Superior temporal gyrus (tissue), 1 donor: ENCODE measurements at regions not wholly inside any gene's neighbourhood (a gene's known extent, or its start where the extent isn't known, plus 50 kb on each side); places are given as distances from the start of the nearest gene placed in this dataset.
"Not testable (repeated sequence)": the region's sequence is repeated elsewhere in the genome, so short reads cannot be mapped to it uniquely, and the experiment has no call there.

Source experiments
- DNase-seq: peaks from one replicate; pipeline ENCODE4 v3.0.0-alpha.2; 2016; ENCODE audit errors: extremely low spot score

DNA sequence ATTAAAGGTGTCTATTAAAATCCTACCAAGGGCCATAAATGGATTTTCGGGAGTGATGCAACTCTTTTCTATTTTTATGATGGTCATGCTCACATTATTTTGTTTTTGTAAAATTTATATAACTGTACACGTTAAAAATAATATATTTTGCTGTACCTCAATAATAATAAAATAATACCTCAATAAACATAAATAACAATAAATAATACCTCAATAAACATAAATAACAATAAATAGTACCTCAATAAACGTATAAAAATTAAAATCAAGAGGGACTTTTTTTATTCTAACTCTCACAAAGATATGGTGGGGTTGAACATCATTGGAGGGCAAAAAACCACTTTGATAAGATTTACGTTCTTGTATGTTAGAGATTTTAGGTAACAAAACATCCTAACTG is 1189.6 kb upstream of the CELF2 start:
- DNase-seq, result no peak

- DNase-seq, result no peak
Measured at GRCh38 chr10:9833942-9834341, 1183.7 kb upstream of the CELF2 start.

DNA sequence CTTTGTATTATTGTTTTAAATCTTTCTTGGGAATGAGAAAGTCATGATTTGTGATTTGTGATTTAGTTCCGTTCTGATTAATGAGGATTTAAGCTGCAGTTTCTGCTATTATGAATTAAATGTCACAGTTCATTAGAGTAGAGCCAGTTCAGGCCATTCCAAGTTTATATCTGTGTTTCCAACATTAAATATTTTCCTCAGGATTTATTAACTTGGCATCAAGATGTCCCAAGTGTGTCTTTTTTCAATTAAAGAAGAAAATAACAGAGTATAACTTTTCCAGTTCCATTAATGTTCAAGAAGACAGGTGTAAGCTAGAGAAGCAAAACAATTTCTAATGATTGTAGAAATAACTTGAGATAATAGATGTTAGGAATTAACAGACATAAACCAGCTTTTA is 1183.2 kb upstream of the CELF2 start:
- DNase-seq, result no peak

DNA sequence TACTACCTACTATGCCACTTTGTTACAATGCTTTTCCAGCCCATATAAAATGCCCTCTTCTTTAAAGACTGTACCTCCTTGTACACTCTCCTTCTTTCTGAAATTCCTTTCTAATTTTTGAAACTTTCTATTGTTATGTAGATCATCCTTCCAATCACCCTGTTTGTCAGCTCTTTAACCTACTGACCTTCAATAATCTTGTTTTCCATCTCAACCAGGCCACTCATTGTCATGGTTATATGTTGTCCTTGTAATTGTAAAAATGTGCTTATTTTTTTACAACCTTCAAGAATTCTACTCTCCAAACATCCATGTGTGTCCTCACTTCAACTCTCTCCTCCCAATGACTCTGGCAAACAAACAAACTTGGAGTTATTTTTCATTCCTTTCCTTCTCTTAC is 1172.6 kb upstream of the CELF2 start:
- DNase-seq, result no peak

DNA sequence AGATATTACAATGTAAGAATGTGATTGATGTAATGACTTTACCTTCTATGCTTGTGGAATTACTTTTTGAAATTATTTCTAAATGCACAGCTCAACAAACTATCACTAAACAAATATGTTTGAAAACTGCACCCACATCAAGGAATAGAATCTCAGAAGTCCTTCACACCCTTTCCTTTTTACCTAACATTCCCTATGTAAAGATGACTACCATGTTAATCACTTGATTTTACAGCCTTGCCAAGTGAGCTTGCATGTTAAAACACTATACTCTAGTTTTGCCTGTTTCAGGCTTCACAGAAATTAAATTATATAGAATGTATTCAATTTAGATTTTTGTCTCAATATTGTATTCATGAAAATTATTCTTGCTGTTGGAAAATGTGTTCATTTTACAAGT is 1169.4 kb upstream of the CELF2 start:
- DNase-seq, result no peak

DNA sequence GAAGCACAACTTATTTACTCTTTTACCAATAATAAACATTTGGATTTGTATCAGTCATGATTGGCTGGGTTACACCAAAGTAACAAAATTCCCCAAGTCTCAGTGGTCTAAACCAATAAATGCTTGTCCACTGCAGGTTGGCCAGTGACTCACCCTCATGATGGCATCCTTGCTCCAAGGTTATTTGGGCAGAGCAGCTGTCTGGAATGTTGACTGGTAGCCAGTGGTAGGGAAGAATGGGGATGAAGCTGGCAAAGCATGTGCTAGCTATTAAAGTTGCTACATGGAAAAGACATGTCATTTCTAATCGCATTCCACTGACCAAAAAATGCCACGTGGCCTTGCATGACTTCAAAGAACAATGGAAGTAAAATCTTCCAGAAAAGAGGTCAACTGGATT is 1168.7 kb upstream of the CELF2 start:
- DNase-seq, result no peak

DNA sequence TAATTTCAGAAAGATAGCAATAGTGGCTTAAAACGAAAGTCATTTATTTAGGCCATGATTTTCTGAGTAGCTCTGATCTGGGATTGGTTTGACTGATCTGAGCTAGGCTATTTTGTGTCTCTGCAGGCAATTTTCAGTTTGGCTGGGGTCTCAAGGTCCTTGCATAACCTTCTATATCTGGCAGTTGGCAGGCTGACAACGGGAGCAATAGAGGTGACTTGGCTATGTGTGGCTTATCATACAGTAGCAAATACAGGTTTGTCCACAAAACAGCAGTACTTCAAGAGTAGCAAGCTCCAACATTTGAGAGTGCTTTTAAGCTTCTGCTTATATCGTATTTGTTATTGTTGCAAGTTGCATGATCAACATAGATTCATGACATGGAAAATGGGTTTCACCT is 1167.3 kb upstream of the CELF2 start:
- DNase-seq, result no peak

- no peak for DNase-seq
Measured at GRCh38 chr10:9851808-9852207, 1165.9 kb upstream of the CELF2 start.

DNA sequence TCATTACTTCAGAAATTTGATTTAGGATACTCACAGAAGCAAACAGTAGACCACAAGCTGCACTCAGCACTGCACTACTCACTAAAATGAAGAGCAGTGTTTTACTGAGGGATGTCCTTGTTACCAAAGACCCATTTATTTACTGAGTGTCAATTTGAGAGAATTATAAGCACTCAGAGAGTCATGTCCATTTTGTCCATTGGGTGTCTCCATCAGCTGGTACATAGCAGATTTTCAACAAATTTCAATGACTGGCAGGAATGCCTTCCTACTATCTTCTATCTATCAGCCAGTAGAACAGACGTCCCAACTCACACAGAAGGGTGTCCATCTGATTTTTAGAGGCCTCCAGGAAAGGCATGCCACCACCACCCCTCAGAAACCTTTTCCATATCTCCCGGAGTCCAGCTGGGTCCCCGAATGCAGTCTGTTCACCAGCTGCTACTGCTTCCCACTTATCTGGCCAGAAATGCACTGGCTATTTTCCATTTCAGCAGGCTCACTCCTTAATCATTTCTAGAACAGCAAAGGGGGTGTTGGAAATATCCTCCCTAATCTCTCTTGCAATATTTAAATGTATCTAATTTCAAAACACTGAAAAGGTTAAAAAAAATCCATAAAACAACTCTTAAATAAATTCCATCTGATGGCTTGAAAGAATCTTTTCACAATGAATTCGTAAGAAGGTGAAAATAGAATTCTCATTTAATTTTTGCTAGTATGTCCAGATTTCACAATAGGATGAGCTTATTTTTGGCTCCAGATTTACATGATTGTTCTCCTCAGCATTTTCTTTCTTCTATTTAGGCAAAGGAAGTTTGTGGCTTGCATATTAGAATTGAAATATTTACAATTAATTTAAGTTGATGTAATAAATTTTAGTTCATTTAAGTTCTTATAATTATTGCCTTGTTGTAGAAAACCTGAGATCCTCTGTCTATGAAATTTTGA is 1164.0 kb upstream of the CELF2 start:
- peak; percentile 38 for DNase-seq

DNA sequence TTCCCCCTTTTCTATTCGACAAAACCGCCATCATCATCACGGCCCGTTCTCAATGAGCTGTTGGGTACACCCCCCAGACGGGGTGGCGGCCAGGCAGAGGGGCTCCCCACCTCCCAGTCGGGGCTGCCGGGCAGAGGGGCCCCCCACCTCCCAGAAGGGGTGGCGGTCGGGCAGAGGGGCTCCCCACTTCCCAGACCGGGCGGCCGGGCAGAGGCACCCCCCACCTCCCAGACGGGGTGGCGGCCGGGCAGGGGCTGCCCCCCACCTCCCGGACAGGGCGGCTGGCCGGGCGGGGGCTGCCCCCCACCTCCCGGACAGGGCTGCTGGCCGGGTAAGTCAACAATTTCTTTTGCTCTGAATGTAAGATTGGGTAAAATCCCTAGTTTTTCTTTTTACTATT is 1162.2 kb upstream of the CELF2 start:
- not testable (repeated sequence) for DNase-seq

GRCh38 chr10:9858816-9859215 is 1158.9 kb upstream of the CELF2 start:
- DNase-seq, result no peak

GRCh38 chr10:9860045-9860444 is 1157.6 kb upstream of the CELF2 start:
- no peak for DNase-seq

DNA sequence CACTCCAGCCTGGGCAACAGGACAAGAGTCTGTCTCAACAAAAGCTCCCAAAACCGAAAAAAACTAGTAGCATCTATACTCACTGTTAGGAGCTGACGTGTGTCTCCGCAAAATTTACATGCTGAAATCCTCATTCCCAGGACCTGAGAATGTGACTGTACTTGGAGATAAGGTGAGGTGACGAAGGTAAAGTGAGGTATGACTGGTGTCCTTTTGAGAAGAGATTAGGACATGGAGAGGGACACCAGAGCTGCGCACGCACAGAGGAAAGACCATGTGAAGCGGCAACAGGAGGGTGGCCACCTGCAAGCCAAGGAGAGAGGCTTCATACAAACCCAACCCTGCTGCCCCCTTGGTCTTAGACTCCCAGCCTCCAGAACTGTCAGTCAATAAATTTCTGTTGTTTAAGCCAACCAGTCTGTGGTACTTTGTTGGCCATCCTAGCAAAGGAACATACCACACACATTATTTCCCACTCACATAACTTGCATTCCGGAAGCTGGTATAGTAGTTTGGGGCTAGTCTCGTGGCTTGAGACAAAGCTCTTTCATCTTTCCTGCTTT is 1154.0 kb upstream of the CELF2 start:
- no peak for DNase-seq

DNA sequence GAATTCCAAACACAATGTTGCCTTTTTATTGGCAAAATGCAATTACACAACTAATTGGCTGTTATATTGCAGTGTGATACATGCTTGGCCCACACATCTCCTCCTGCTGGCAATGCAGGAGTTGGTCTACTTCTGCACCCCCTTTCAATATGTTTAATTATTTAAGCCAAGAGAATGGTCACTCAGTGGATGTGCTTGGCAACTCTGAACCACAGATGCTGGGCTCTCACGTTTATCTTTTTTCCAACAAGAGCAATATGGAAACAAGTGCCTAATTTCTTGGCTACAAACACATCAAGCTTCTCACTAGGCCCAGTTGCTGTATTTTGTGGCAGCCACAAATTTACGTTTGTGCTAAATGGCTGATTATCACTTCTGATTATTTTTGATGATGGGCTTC is 1149.2 kb upstream of the CELF2 start:
- DNase-seq, result no peak

GRCh38 chr10:9869205-9869604 is 1148.5 kb upstream of the CELF2 start:
- no peak for DNase-seq

GRCh38 chr10:9869606-9870176 is 1148.0 kb upstream of the CELF2 start:
- no peak for DNase-seq

- DNase-seq, result no peak
Measured at GRCh38 chr10:9875353-9875752, 1142.3 kb upstream of the CELF2 start.

DNA sequence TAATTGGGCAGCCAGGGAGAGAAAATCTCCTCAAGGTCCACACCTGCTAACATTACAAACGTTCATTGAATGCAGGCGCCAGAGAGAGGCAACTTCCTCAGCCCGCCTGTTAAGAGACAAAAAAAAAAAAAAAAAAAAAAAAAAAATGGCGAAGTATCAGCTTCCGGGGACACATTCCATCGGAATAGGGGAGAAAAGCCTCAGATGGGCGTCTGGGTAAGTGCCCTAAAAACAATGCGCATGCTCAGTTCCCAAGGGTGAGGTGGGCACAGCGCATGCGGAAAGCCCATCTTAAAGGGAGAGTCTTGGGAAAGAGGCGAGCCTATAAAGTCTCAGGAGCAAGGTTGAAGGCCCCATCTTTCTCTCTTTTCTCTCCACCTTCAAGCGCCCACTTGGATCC is 1139.7 kb upstream of the CELF2 start:
- no peak for DNase-seq

DNA sequence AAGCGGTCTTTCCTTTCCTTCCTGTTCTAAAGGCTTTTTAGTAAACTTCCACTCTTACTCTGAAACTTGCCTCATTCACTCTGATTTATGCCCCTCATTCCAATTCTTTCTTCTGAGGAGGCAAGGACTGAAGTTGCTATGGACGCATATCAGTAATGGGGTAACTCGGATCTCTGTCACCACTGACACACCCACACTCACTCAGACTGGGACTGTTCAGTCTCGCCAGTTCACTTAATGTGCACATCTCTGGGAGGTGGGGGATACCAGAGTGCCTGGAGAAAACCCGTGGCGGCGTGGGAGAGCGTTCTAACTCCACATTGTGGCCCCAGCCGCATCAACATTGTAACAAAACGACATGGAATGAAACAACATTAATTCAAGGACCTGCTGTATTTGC is 1139.3 kb upstream of the CELF2 start:
- no peak for DNase-seq

DNA sequence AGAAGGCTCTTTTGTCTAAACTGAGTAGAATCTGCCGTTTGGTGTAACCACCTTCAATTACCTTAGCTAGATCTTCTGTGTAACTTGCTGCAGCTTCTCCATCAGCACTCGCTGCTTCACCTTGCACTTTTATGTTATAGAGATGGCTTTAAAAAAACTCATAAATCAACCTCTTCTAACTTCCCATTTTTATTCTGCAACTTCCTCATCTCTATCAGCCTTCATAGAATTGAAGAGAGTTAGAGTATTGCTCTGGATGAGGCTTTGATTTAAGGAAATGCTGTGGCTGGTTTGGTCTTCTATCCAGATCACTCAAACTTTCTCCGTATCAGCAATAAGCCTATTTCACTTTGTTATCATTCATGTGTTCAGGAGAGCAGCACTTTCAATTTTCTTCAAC is 1131.9 kb upstream of the CELF2 start:
- DNase-seq, result no peak

DNA sequence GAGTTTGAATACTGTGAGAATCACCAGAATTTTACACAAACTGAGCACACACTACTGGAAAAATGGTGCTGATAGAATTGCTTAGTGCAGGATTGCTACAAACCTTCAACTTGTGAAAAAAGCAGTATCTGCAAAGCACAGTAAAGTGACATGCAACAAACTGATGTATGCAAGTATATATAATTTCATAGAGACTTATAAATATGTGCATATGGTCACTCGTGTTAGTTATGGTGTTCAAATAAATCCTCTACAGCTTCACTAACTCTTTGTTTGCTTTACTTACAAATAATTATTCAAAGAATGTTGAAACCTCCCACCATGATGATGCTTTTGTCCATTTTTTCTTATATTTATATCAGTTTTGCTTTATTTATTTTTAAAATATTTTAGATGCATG is 1130.9 kb upstream of the CELF2 start:
- DNase-seq, result no peak

DNA sequence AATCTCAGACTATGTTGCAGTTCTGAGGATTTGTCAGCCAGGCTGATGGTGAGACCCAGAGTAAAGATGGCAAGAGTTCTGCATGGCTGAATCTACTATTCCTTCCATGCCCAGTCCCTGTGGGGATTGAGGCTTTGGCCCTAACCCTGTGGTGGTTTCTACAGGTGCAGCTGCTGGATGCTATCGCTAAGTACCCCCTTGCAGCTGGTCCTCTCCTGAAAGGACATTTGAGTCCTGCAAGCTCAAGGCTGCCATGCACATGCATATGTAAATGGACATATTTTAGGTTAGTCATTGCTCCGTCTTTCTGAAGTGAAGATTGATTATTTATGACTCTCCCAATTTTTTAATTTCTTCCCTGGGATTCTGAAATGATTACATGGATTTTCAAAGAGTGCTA is 1122.2 kb upstream of the CELF2 start:
- no peak for DNase-seq

DNA sequence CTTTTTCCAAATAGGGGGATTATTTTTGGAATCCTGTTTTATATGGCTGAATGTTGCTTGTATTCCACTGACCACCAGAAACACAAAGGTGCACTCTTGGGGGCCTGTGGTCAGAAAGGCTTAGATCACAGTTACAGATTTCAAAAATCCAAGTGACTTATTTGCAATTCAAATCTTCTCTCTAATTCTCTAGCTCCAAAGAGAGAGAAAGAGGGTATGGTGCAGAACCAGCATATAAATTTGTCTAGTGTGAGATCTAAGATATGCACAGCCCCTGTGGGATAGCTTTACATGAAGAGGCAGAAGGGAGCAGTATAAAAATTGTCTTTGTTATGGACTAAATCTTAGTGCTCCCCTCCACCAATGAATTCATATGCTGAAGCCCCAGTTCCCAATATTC is 1121.7 kb upstream of the CELF2 start:
- no peak for DNase-seq
